ENCODE measurements at regions not wholly inside any gene's neighbourhood (a gene's known extent, or its start where the extent isn't known, plus 50 kb on each side); places are given as distances from the start of the nearest gene placed in this dataset.

- TF ChIP-seq ZFP3 (CRISPR knock-in tag; IDR thresholded peaks at IDR 0.05) = no peak
- TF ChIP-seq TSHZ2 (CRISPR knock-in tag; IDR thresholded peaks at IDR 0.05) = no peak
- no peak for TF ChIP-seq RARB (CRISPR knock-in tag; IDR thresholded peaks at IDR 0.05)
- TF ChIP-seq TOX (CRISPR knock-in tag; IDR thresholded peaks at IDR 0.05; ENCODE audit: borderline replicate concordance) = no peak
- TF ChIP-seq OSR1 (CRISPR knock-in tag; IDR thresholded peaks at IDR 0.05) = no peak
- no peak for ATAC-seq
These were observed 175.0 kb downstream of the CBLN4 start for GRCh38 chr20:55830121-55830827.

GRCh38 chr20:55805138-55805537 lies 200.2 kb downstream of the CBLN4 start:
- TF ChIP-seq CSDC2 (CRISPR knock-in tag; IDR thresholded peaks at IDR 0.05) (no peak), OSR1 (CRISPR knock-in tag; IDR thresholded peaks at IDR 0.05) (no peak), PATZ1 (CRISPR knock-in tag; IDR thresholded peaks at IDR 0.05; ENCODE audit: borderline replicate concordance) (no peak), ZFP3 (CRISPR knock-in tag; IDR thresholded peaks at IDR 0.05) (no peak), ZNF565 (CRISPR knock-in tag; conservative IDR thresholded peaks at IDR 0.05; ENCODE audit: low read depth) (no peak), SNAI2 (CRISPR knock-in tag; IDR thresholded peaks at IDR 0.05) (no peak), POU6F1 (CRISPR knock-in tag; IDR thresholded peaks at IDR 0.05; ENCODE audit: borderline replicate concordance, low read depth) (no peak), ZFP30 (CRISPR knock-in tag; IDR thresholded peaks at IDR 0.05) (no peak), CREB5 (CRISPR knock-in tag; IDR thresholded peaks at IDR 0.05; ENCODE audit: low read depth) (no peak), BACH2 (CRISPR knock-in tag; IDR thresholded peaks at IDR 0.05; ENCODE audit: borderline replicate concordance) (no peak), GLIS3 (CRISPR knock-in tag; IDR thresholded peaks at IDR 0.05) (no peak), ZC3H10 (CRISPR knock-in tag; IDR thresholded peaks at IDR 0.05) (no peak), ZNF70 (CRISPR knock-in tag; IDR thresholded peaks at IDR 0.05) (no peak), ZNF8 (CRISPR knock-in tag; IDR thresholded peaks at IDR 0.05) (no peak), TCF4 (CRISPR knock-in tag; IDR thresholded peaks at IDR 0.05; ENCODE audit: borderline replicate concordance) (no peak)
- TF ChIP-seq, protein P1, sequence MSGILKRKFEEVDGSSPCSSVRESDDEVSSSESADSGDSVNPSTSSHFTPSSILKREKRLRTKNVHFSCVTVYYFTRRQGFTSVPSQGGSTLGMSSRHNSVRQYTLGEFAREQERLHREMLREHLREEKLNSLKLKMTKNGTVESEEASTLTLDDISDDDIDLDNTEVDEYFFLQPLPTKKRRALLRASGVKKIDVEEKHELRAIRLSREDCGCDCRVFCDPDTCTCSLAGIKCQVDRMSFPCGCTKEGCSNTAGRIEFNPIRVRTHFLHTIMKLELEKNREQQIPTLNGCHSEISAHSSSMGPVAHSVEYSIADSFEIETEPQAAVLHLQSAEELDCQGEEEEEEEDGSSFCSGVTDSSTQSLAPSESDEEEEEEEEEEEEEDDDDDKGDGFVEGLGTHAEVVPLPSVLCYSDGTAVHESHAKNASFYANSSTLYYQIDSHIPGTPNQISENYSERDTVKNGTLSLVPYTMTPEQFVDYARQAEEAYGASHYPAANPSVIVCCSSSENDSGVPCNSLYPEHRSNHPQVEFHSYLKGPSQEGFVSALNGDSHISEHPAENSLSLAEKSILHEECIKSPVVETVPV (CRISPR knock-in tag; IDR thresholded peaks at IDR 0.05) = no peak
- no peak for ATAC-seq

- TF ChIP-seq CSDC2 (CRISPR knock-in tag; IDR thresholded peaks at IDR 0.05) (no peak), POU6F1 (CRISPR knock-in tag; IDR thresholded peaks at IDR 0.05; ENCODE audit: borderline replicate concordance, low read depth) (no peak), ESRRG (CRISPR knock-in tag; IDR thresholded peaks at IDR 0.05) (no peak), SNAI2 (CRISPR knock-in tag; IDR thresholded peaks at IDR 0.05) (no peak), CREB5 (CRISPR knock-in tag; IDR thresholded peaks at IDR 0.05; ENCODE audit: low read depth) (no peak), TSHZ2 (CRISPR knock-in tag; IDR thresholded peaks at IDR 0.05) (no peak), RARB (CRISPR knock-in tag; IDR thresholded peaks at IDR 0.05) (no peak), TOX (CRISPR knock-in tag; IDR thresholded peaks at IDR 0.05; ENCODE audit: borderline replicate concordance) (no peak)
- no peak for ATAC-seq
These were observed 204.6 kb downstream of the CBLN4 start for GRCh38 chr20:55800552-55801245.

All from SK-N-SH treated with all-trans-retinoic acid at 6 μM for 48 hours (cell line).